ENCODE measurements at regions not wholly inside any gene's neighbourhood (a gene's known extent, or its start where the extent isn't known, plus 50 kb on each side); places are given as distances from the start of the nearest gene placed in this dataset.
"Not testable (repeated sequence)": the region's sequence is repeated elsewhere in the genome, so short reads cannot be mapped to it uniquely, and the experiment has no call there.

DNA sequence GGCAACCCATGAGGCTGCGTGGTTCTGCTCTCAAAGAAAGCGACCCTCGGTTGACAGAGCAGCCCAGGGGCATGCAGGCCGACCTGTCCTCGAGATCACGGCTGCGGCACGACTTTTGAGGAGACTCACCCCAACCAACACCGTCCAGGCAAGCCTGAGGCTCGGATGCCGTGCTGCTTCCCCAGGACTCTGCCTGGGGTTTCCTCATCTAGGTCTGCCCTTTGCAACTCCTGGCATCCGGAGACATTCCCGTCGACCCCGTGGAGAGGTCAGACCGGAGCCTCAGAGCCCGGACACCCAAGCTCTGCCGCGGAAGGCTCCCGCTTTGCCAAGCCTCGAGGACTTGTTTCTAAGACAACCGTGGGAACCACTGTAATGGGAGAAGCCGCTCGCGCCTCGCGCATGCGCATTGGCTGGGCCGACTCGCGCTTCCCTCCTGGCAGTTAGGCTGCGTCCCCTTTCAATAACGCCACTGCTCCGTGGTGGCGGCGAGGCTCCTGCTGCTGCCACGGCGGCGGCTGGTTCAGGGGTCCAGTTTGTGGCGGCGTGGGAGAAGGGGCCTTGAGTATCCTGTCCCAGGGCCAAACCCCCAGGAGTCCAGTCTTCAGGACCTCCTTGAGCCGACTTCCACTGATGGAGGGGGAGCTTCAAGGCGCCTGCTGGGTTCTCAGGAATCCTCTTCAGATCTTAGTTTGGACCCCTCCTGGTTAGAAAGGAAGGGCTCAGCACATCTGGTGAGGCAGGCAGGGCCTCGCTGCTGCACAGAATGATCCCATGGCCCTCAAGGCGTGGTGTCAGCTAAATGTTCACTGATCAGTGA, 101.7 kb upstream of the ZNF337 start:
- TF ChIP-seq ISL1, ZNF8, ZC3H10 (CRISPR knock-in tag; IDR thresholded peaks at IDR 0.05): not testable (repeated sequence)

All from SK-N-SH treated with all-trans-retinoic acid at 6 μM for 48 hours (cell line).